HG02588 (cell line): ENCODE measurements at regions not wholly inside any gene's neighbourhood (a gene's known extent, or its start where the extent isn't known, plus 50 kb on each side); places are given as distances from the start of the nearest gene placed in this dataset.
"Not testable (repeated sequence)": the region's sequence is repeated elsewhere in the genome, so short reads cannot be mapped to it uniquely, and the experiment has no call there.

Experiments
- ATAC-seq: cut with Tn5 transposase; IDR thresholded peaks from one replicate; pipeline ENCODE4 v1.9.1; 2021; ENCODE audit warnings: mild to moderate bottlenecking, moderate library complexity; ENCODE audit not compliant: unreplicated experiment

DNA sequence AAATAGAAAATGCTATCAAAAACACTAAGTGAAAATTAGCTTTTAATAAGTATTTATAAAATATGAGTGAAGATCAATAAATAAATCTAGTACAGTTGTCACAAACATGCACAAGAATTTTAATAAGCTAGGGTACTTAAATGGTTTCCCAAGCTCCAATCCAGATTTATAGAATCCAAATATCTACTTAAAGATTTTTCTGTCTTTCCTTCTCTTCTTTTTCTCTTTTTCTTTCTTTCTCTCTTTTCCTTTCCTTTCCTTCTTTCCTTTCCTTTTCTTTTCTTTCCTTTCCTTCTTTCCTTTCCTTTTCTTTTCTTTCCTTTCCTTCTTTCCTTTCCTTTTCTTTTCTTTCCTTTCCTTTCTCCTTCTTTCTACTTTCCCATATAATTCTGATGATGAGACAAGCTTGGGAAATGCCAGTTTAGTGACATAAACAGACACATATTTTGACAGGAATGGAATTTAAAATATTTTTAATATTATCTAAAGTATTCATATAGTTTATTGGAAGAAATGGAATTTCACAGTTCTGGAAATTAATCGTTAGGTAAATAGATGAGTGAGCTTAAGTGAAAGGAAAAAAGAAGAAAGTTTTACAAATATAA lies 832.8 kb downstream of the NR2F1-AS1 start:
- ATAC-seq, result no peak

DNA sequence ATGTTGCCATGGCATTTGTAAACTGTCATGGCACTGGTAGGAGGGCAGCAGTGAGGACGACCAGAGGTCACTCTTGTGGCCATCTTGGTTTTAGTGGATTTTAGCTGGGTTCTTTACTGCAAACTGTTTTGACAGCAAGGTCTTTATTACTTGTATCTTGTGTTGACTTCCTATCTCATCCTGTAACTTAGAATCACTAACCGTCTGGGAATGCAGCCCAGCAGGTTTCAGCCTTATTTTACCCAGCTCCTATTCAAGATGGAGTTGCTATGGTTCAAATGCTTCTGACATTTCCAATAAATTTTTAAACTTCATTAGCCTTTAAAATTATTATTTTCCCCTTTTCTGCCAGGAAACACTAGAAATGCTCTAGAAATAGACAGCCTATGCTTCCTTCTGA lies 839.1 kb downstream of the NR2F1-AS1 start:
- no peak for ATAC-seq

DNA sequence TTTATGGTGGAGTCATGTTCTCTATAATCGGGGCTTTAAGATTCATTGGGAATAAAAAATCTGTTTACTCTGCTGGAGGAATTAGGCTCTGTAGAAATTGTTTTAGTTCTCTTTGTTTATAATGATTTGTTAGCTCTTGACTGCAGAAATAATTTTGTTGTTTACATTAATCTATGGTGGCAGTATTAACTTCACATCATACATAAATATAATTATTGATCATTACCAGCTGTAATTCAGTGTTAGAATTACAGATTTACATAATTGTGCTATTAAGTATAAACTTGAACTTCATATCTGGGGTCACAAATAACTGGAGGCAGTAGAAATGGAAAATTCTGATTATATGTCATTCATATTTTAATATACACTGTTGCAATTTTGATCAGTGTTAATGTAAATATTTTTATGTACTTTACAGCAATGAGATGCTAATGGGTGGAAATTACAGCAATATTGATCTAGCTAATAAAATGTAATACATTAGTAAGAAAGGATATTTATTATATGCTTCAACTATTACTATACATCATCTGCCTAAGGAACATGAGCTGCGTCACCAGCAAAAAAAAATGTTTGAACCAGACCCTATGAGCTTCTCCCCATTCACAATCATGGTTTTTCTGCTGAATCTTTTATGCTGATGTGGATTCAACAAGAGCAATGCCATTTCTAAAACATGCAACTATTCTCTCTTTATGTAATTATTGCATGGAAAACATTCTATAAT lies 846.6 kb downstream of the NR2F1-AS1 start:
- ATAC-seq, result no peak

DNA sequence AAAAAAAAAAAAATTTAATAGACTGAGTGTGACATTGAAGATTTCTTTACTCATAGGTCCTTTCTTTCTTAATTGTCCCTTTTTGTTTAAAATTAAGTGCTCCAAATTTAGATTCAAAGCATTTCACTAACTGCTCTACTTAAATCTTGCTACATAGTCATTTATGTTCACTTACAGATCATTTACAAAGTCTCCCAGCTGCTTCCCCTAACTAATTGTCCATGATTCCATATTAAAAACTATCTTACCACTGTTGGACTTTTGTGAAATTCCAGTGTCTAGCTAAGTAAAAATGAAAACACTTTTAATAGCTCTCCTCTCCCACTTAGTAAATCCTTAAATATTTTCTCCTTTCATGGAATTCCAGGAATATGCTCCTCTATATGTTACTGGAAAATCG lies 850.5 kb downstream of the NR2F1-AS1 start:
- no peak for ATAC-seq

DNA sequence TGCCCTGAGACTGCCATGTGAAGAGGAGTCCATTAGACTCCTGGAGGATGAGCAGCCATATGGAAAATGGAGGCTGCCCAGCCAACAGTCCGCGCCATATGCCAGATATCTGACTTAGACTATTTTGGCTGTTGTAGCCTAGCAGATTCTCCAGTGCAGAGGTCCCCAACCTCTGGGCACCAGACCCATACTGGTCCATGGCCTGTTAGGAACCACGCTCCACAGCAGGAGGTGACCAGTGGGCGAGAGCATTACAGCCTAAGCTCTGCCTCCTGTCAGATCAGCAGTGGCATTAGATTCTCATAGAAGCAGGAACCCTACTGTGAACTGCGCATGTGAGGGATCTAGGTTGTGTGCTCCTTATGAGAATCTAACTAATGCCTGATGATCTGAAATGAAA lies 851.9 kb downstream of the NR2F1-AS1 start:
- ATAC-seq, result no peak

DNA sequence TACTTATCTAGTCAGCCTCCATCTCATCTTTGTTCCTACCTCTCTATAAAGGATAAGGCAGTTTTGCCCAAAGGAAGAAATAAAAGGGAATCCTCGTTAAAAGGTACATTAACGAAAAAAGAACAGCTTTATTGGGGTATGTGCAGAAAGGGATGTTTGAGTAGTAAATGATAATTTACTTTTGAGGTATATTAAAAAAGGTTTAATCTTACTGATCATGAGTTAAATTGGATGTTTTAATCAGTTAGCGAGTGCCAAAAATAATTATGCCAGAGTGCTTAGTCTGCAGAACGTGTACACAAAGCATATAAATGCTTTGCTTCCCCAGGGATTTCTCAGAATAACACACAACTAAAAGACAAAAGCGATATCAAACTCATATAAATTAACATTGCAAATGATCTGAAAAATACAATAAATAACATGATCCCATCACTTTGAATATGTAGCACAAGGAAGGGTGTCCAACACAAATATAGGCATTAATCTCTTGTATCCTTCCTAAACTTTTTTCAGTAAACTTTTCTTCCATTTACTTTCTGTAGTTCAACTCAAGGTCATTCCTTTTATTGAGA lies 865.0 kb downstream of the NR2F1-AS1 start:
- no peak for ATAC-seq

DNA sequence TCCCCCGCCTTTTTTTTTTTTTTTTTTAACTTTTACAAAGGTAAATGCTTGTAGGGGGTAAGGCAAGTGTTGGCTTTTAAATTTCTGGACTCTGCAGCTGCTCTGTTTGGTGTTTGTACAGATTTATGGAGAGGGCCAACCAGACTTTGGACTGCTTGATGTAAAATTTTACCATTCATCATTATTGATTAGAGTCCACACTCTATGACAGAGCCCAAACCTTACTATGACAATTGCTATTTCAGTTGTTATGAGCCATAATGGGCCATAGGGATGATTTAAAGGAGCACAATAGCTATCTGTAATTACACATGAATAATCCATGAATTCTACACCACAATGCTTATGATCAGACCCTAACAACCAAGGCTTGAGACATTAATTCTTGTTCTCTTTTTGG lies 867.2 kb downstream of the NR2F1-AS1 start:
- ATAC-seq, result no peak

DNA sequence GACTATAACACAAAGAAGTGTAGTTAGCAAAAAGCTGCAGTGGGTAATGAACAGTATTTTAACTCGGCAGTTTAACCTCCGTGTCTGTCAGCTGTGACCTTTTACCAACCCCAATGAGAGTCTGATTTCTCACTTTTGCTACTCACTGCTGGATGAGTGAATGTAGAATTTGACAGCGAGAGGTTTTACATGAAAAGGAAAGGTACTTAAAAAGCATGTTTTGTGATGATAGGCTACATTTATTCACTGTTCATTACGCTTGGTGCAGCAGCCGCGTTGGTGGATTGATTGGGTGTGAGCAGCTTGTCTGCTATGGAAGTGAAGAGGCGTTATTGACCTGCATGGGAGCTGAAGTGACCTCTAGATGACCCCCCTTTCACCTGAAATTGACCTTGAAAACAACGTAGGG lies 867.7 kb downstream of the NR2F1-AS1 start:
- ATAC-seq, result no peak

DNA sequence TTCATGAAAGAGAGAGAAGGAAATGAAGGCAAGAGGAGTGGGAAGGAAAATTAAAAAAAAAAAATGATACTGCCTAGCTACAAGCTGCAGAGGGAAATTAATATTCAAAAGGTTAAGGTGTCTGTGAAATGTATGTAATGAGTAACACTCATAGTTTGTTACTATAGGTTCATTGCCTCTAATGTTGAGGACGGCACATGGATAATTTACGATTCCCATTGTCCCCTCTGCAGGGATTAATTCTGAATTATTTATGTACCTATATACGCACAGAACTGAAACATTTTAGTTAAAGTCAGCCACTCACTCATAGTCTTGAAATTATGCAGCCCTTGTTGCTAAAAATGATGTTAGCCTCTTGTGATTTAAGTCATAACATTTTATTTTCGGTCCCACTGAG lies 869.1 kb downstream of the NR2F1-AS1 start:
- no peak for ATAC-seq

DNA sequence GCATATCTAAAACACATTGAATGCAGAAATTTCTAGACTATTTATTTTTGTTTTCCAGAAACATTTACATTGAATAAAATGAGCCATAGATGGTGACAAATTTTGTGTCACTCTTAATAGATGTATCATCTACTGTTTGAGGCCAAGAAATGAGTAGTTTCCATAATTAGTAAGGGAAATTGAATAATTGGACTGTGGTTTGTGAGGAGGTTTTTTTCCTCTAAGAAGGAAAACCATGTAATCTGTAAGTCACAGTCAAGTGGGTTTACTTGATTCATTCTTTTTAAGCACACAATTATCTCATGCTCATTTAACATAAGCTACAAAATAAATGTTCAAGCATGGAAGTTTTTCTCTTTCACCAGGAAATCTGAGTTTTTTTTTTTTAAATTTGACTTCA lies 876.4 kb downstream of the NR2F1-AS1 start:
- no peak for ATAC-seq

DNA sequence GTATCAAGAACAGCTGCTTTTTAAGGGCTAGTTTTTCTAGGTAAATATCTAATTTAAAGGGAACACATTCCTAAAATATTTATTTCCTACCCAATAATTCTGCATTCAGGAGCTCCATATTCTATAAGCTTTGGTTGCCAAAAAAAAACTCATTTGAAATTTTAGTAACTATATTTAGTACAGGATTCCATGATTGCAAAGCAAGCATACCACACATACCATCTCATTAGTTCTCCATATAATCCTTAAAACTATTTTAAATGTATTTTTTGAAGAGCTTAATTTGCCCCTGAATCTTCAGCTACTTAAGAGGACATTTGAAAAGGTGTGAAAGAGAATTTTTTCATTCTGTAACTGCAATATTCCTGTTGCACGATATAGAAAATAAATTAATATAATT lies 877.0 kb downstream of the NR2F1-AS1 start:
- ATAC-seq, result no peak

DNA sequence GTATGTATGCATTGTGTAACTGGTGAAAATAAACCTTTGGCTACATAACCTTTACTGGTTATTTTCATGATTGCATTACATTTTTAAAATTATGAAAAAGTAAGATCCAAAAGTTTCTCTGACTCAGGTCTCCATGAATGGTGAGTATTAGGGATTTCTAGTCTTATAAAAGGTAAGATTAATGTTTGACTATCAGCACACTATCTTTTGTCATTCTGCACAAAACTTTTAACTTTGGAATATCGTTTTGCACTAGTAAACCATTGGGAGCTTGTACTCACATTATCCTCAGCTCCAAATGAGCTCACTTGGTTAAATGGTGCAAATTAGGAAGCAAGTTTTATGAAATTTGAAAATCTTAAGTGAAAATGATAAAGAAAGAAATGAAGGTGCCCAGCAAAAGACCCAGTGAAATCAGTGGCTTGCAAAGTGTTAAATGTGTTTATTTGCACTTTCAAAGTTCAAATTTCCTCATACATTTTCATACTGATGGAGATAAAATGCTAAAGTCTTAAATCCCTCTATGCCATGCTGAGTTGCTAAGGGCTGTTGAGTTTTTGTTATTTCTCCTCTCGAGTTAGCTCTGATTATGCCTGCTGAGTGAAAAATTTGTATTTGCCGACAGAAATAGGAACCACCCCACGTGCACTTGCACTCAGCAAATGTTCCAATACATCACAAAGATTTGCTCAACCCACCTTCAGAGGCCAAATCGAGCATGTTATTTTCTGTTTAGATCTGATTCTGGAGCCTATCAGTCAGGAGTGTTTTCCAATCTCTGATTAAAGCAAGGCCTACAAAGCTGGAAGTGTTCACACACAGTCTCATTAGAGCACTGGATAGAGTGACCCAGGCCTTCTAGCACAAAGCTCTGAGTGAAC lies 885.7 kb downstream of the NR2F1-AS1 start:
- no peak for ATAC-seq

DNA sequence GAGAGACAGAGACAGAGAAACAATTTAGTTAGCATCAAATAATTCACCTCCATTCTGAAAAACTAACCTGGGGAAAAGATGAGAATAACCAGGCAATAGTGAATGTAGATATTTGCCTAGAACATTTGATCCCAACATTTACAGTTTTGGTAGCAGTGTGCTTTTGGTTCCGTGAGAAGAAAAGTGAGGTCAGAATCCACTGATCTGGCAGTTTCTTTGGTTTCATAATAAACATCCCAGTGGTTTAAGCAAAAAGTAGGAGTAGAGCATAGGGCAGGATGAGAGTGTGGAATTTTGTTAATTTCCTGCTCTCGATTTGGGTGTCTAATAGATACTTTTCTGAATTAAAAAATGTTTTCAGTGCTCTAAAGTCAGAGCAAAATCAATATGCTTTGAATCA lies 887.0 kb downstream of the NR2F1-AS1 start:
- ATAC-seq, result no peak

DNA sequence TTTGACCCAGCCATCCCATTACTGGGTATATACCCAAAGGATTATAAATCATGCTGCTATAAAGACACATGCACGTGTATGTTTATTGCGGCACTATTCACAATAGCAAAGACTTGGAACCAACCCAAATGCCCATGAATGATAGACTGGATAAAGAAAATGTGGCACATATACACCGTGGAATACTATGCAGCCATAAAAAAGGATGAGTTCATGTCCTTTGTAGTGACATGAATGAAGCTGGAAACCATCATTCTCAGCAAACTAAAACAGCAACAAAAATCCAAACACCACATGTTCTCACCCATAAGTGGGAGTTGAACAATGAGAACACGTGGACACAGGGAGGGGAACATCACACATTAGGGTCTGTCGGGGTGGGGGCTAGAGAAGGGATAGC lies 889.1 kb downstream of the NR2F1-AS1 start:
- not testable (repeated sequence) for ATAC-seq

DNA sequence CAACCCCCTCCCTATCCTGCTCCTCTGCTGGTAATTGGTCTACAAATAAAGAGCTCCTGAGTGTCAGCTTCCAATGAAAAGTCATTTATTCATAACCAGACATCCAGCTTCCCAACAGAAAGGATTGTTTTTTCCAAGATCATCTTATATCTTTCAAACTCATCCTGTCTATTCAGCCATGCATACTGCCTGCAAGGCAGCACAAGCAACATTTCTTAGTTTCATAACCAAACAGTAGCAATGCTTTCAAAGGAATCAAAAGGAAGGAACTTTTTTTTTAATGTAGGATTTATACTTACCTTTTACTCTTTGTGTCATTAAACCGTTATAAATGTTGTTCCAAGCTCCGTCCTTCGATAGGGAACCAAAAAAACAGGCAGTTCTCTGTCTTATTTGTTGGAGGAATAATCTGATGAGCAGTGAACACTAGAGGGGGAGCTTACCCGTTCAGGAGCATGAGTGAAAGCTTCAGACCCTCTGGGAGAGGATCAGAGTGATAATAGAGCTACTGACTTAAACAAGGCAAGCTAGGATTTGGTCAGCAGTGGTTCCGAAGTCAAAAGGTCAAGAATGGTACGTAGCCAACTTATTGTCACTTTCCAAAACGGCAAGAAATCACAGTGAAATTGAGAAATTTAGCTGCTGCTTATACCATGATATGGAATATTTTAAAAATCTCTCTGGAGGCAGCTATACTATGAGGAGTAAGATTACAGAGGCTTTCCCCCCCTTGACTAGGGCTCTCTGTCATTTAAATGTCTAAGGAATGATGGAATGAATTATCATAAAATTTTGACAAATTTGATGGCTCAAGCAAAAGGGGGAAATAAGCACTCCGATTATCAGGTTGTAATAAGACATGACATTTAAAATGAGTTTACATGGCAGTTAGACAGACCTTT lies 892.9 kb downstream of the NR2F1-AS1 start:
- no peak for ATAC-seq

DNA sequence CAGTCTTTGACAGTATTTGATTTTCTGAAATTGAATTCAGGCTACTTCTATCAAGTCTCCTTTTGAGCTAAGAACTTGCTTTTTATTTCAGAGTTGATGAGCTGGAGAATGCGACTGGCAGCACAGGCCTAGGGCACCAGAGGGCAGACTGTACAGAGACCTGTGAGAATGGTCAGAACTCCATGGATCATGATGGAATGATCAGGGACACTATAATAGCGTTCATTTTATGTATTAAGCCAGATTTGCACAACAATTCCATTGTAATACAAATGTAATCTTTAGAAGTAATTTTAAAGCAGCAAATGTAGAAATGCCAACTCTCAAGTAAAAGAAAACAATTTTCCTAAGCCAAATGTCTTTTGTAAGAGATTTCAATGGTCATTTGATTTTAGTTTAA lies 902.4 kb downstream of the NR2F1-AS1 start:
- ATAC-seq, result no peak

DNA sequence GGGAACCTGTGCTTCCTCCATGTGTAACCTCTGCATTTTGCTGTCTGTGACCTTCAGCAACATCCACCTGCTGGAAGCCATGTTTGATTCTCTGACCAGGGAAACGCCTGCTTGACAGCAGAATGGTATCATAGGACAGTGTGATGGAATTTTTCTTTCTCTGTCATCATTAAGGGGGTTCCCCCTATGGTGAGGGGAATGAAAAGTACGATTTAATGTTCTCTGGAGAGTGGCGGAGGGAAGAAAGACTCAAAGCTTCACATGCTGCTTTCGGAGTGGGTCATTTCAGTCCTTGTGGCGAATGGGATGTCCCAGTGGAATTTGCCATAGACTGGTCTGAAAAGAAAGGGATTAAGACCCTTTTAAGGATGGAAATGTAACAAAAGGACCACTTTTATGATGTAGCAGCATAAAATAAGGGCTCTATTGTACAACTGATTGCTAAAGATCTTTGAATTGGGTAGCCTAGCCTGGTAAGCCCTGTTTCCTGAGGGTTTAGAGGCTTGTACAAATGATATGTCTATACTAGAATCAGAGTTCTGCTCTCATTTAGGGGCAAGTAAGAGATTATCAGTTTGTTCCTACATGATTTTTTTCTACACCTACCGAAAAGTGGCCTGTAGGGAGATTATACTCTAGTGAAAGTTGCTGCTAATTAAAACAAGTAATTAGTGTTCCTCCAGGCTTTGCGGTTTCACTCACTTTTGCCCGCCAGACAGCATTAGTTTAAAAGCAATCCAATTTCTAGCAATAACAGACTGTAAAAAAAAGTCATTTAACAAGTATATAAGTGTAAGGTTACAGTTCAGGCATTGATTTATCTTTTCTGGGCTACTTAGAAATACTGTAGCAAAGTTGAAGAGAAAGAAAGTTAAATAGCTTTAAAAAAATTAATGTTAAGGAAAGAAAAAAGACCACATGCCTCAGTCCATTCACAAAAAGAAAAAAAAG lies 904.5 kb downstream of the NR2F1-AS1 start:
- ATAC-seq, result no peak

DNA sequence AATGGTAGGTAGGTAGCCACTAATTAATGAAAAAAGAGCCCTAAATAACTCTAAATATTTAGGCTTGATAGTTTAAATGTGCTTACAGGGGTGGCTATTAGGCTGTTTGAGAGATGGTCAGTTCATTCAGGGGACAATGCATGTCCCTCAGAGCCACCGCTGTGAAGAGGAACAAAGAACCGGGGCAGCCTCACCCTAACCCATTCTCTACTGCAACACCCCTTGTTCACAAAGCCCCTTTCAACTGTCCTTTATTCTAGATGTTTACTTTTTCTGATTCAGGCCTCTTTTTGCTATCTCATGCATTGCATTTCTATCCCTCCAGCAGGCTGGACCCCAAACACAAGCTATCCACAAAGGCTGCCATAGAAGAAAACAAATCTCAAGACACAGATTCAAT lies 906.7 kb downstream of the NR2F1-AS1 start:
- no peak for ATAC-seq

DNA sequence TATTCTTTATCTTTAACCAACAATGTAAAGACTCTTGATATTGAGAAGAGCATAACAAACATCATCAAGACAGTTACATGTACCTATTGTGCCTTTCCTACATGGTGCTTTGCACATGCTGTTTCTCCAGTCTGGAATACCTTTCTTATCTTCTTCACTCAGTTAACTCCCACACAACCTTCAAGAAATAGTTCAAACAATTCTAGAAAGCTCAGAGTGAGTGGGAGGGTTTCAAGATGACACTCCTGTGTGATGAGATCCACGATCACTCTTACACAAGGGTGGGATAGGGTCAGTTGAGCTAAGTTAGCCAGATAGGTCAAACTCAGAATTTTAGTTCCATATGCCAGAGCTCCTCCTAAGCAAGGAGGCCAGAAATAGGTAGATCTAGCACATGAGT lies 915.5 kb downstream of the NR2F1-AS1 start:
- ATAC-seq, result no peak
